ENCODE measurements at regions not wholly inside any gene's neighbourhood (a gene's known extent, or its start where the extent isn't known, plus 50 kb on each side); places are given as distances from the start of the nearest gene placed in this dataset.

DNA sequence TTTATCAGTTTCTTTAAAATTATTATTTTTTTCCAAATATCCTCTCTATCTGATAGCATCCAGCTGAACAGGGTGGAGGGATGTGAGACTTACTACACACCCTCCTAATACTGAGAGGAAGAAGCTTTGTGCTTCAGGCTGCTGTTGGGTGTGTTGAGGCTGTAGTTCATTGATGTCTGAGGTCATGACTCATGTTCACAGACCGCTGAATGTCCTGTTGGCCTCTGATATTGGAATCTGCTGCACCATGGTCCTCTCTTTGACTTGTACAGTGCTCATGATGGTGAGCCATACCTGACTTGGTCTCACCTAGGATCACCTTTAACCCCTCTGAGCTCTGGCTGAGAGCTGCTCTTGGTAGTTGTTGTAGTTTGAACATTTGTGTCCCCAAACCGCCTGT lies 302.9 kb downstream of the SATB1 start:
- TF ChIP-seq, protein P1, sequence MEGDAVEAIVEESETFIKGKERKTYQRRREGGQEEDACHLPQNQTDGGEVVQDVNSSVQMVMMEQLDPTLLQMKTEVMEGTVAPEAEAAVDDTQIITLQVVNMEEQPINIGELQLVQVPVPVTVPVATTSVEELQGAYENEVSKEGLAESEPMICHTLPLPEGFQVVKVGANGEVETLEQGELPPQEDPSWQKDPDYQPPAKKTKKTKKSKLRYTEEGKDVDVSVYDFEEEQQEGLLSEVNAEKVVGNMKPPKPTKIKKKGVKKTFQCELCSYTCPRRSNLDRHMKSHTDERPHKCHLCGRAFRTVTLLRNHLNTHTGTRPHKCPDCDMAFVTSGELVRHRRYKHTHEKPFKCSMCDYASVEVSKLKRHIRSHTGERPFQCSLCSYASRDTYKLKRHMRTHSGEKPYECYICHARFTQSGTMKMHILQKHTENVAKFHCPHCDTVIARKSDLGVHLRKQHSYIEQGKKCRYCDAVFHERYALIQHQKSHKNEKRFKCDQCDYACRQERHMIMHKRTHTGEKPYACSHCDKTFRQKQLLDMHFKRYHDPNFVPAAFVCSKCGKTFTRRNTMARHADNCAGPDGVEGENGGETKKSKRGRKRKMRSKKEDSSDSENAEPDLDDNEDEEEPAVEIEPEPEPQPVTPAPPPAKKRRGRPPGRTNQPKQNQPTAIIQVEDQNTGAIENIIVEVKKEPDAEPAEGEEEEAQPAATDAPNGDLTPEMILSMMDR (conservative IDR thresholded peaks at IDR 0.05 in 1 of 2, IDR thresholded peaks at IDR 0.05 in 1 of 2; ENCODE audit: extremely low read depth in 1 of 2, insufficient read depth in 1 of 2, low read depth in 1 of 2, low read length in 2 of 2) = no peak
- no peak for TF ChIP-seq EZH2 (IDR thresholded peaks at IDR 0.05; ENCODE audit: borderline replicate concordance, low read length)
